ENCODE measurements at regions not wholly inside any gene's neighbourhood (a gene's known extent, or its start where the extent isn't known, plus 50 kb on each side); places are given as distances from the start of the nearest gene placed in this dataset.

- H3K4me3 ChIP-seq: no peak overlapping the region
- 37 to 44% methylated on average over 2 of the region's 2 CpGs for WGBS, 2 donors
- no peaks in the 10 kb centered on the region for H3K36me3 ChIP-seq
- intact Hi-C loops (cut with DNase I): loop anchor here (10.0 kb wide), 1 partner anchor 311 kb away; no protein-coding TSS in a partner anchor
- no peaks in the 10 kb centered on the region for H3K4me1 ChIP-seq
- TF ChIP-seq POLR2A (IDR thresholded peaks at IDR 0.05) (no peak), POLR2AphosphoS5 (IDR thresholded peaks at IDR 0.05) (no peak), CTCF (IDR thresholded peaks at IDR 0.05) (no peak), EP300 (IDR thresholded peaks at IDR 0.05) (no peak)
- H3K27me3 ChIP-seq: no peaks in the 10 kb centered on the region
- H3K27ac ChIP-seq: no peak overlapping the region
- no peak for DNase-seq
- H3K9me3 ChIP-seq: no peaks in the 10 kb centered on the region
Measured at GRCh38 chr2:40556293-40556692, 104.4 kb upstream of the SLC8A1 start.

- WGBS, 2 donors: 82 to 90% methylated on average over 6 of the region's 6 CpGs
- no peaks in the 10 kb centered on the region for H3K36me3 ChIP-seq
- intact Hi-C loops (cut with DNase I): loop anchor here (10.0 kb wide), 1 partner anchor 312 kb away; no protein-coding TSS in a partner anchor
- TF ChIP-seq CTCF (IDR thresholded peaks at IDR 0.05) (no peak), POLR2AphosphoS5 (IDR thresholded peaks at IDR 0.05) (no peak), POLR2A (IDR thresholded peaks at IDR 0.05) (no peak), EP300 (IDR thresholded peaks at IDR 0.05) (no peak)
- H3K9me3 ChIP-seq: no peaks in the 10 kb centered on the region
- DNase-seq: no peak
- H3K27ac ChIP-seq: no peak overlapping the region
- no peaks in the 10 kb centered on the region for H3K27me3 ChIP-seq
- H3K4me1 ChIP-seq: no peaks in the 10 kb centered on the region
- H3K4me3 ChIP-seq: no peak overlapping the region
Measured at GRCh38 chr2:40556739-40557138, 104.8 kb upstream of the SLC8A1 start.

GRCh38 chr2:40558761-40559160 is 106.9 kb upstream of the SLC8A1 start:
- no peak overlapping the region for H3K27ac ChIP-seq
- H3K9me3 ChIP-seq: no peaks in the 10 kb centered on the region
- intact Hi-C loops (cut with DNase I): loop anchor here (10.0 kb wide), 1 partner anchor 314 kb away; no protein-coding TSS in a partner anchor
- H3K4me3 ChIP-seq: no peak overlapping the region
- no peaks in the 10 kb centered on the region for H3K36me3 ChIP-seq
- no peaks in the 10 kb centered on the region for H3K27me3 ChIP-seq
- 61 to 86% methylated on average over 6 of the region's 6 CpGs for WGBS, 2 donors
- TF ChIP-seq EP300 (IDR thresholded peaks at IDR 0.05): no peak
- TF ChIP-seq POLR2A (IDR thresholded peaks at IDR 0.05): no peak
- no peak for TF ChIP-seq CTCF (IDR thresholded peaks at IDR 0.05)
- DNase-seq: no peak
- no peaks in the 10 kb centered on the region for H3K4me1 ChIP-seq

- H3K36me3 ChIP-seq: no peaks in the 10 kb centered on the region
- H3K4me3 ChIP-seq: no peak overlapping the region
- no peak overlapping the region for H3K27ac ChIP-seq
- no peaks in the 10 kb centered on the region for H3K9me3 ChIP-seq
- WGBS, 2 donors: 82 to 88% methylated on average over 2 of the region's 2 CpGs
- intact Hi-C loops (cut with DNase I): loop anchor here (10.0 kb wide), 1 partner anchor 314 kb away; no protein-coding TSS in a partner anchor
- no peaks in the 10 kb centered on the region for H3K4me1 ChIP-seq
- TF ChIP-seq POLR2A (IDR thresholded peaks at IDR 0.05) (no peak), CTCF (IDR thresholded peaks at IDR 0.05) (no peak), POLR2AphosphoS5 (IDR thresholded peaks at IDR 0.05) (no peak), EP300 (IDR thresholded peaks at IDR 0.05) (no peak)
- DNase-seq: no peak
- no peaks in the 10 kb centered on the region for H3K27me3 ChIP-seq
Measured at GRCh38 chr2:40559175-40559574, 107.3 kb upstream of the SLC8A1 start.

GRCh38 chr2:40564184-40564583 is 112.3 kb upstream of the SLC8A1 start:
- H3K4me1 ChIP-seq: no peaks in the 10 kb centered on the region
- DNase-seq: no peak
- H3K4me3 ChIP-seq: no peak overlapping the region
- no peaks in the 10 kb centered on the region for H3K36me3 ChIP-seq
- no peak overlapping the region for H3K27ac ChIP-seq
- 44 to 68% methylated on average over 2 of the region's 2 CpGs for WGBS, 2 donors
- intact Hi-C loops (cut with DNase I): no loop called here
- TF ChIP-seq EP300 (IDR thresholded peaks at IDR 0.05) (no peak), CTCF (IDR thresholded peaks at IDR 0.05) (no peak), POLR2A (IDR thresholded peaks at IDR 0.05) (no peak), POLR2AphosphoS5 (IDR thresholded peaks at IDR 0.05) (no peak)
- no peaks in the 10 kb centered on the region for H3K27me3 ChIP-seq
- no peaks in the 10 kb centered on the region for H3K9me3 ChIP-seq

Measured in sigmoid colon (tissue), 6 donors.